ENCODE measurements at regions not wholly inside any gene's neighbourhood (a gene's known extent, or its start where the extent isn't known, plus 50 kb on each side); places are given as distances from the start of the nearest gene placed in this dataset.

- H3K27ac Mint-ChIP-seq = no peak overlapping the region
- no peaks in the 10 kb centered on the region for H3K27me3 Mint-ChIP-seq (ENCODE audit: low read depth)
- H3K4me3 Mint-ChIP-seq = no peak overlapping the region
- H3K36me3 Mint-ChIP-seq (ENCODE audit: low read depth) = no peaks in the 10 kb centered on the region
- ChIA-PET CTCF (no interaction called here), POLR2A (no interaction called here)
- peaks cover 19% of the 10 kb centered on the region for H3K9me3 Mint-ChIP-seq (ENCODE audit: insufficient read depth)
- DNase-seq (no peak), ATAC-seq (no peak)
- H3K4me1 Mint-ChIP-seq (ENCODE audit: low read depth) = no peaks in the 10 kb centered on the region
Observed at GRCh38 chr20:55782224-55782911, 223.0 kb downstream of the CBLN4 start.

DNA sequence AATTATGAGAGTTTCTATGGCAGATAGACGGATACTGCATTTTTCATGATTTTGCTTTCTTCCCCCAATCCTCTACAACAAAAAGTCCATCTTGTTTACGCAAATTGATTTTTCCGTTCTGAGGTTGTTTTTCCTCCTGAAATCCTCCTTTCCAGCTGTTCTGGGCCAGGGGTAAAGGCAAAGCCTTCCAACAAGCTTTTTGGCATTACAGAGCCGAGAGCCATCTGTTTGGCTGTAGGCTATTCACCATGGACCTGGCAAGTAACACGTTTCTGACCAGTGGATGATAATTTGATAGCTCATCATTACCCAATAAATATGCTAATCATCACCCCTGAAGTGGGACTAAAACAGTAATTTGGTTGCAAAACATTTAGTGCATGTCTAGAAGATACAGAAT, 226.5 kb downstream of the CBLN4 start:
- DNase-seq (no peak), ATAC-seq (no peak)
- ChIA-PET POLR2A (no interaction called here), CTCF (no interaction called here)
- no peaks in the 10 kb centered on the region for H3K27me3 Mint-ChIP-seq (ENCODE audit: low read depth)
- H3K27ac Mint-ChIP-seq = no peak overlapping the region
- H3K4me3 Mint-ChIP-seq = no peak overlapping the region
- H3K9me3 Mint-ChIP-seq (ENCODE audit: insufficient read depth) = peaks cover 18% of the 10 kb centered on the region
- H3K36me3 Mint-ChIP-seq (ENCODE audit: low read depth) = no peaks in the 10 kb centered on the region
- no peaks in the 10 kb centered on the region for H3K4me1 Mint-ChIP-seq (ENCODE audit: low read depth)

DNA sequence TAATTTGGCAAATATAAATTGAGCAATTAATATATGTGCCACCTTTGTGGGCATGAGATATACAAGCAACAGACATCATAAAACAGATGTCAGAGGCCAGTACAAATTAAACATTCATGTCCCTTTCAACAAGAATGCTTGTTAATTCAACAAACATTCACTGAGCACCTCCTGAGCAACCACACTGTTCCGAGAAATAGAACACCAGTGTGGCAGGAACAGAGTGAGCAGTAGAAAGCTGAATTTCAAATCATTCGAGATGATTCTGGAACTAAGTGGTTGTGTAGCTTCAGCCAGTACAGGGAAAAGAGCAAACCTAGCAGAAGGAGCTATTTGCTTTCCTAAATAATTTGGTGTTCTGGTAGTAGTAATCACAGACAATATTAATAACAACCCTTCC, 227.7 kb downstream of the CBLN4 start:
- peaks cover 18% of the 10 kb centered on the region for H3K9me3 Mint-ChIP-seq (ENCODE audit: insufficient read depth)
- ATAC-seq (no peak), DNase-seq (no peak)
- H3K27ac Mint-ChIP-seq = no peak overlapping the region
- no peaks in the 10 kb centered on the region for H3K36me3 Mint-ChIP-seq (ENCODE audit: low read depth)
- no peaks in the 10 kb centered on the region for H3K27me3 Mint-ChIP-seq (ENCODE audit: low read depth)
- H3K4me1 Mint-ChIP-seq (ENCODE audit: low read depth) = no peaks in the 10 kb centered on the region
- ChIA-PET CTCF (interaction anchor here (0.6 kb wide), 1 partner anchor 220 kb away, joined by 3 read pairs; no protein-coding TSS in a partner anchor), POLR2A (no interaction called here)
- H3K4me3 Mint-ChIP-seq = no peak overlapping the region

DNA sequence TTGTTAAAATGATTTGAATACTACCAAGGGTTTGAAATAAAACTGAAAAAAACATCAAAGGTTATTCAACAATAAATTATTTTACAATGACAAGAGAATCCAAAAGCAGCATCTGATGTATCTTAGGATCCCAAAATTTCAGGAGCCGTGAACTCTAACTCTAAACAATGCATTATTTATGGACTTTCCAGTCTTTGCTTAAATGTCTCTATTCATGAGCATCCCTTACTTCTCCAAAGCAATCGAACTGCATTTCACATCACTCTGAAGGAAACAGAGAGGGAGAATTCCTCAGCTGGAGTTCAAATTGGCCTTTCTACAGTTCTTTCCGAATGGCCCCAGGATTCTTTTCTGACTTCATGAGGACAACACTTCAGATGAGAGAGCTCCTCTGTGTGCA, 229.1 kb downstream of the CBLN4 start:
- Mint-ChIP-seq H3K4me1 (ENCODE audit: low read depth) (no peaks in the 10 kb centered on the region), H3K9me3 (ENCODE audit: insufficient read depth) (peaks cover 18% of the 10 kb centered on the region), H3K4me3 (no peak overlapping the region), H3K27ac (no peak overlapping the region), H3K27me3 (ENCODE audit: low read depth) (no peaks in the 10 kb centered on the region), H3K36me3 (ENCODE audit: low read depth) (no peaks in the 10 kb centered on the region)
- DNase-seq (no peak), ATAC-seq (no peak)
- CTCF ChIA-PET = no interaction called here
- POLR2A ChIA-PET = no interaction called here

- H3K4me3 Mint-ChIP-seq = no peak overlapping the region
- H3K27me3 Mint-ChIP-seq (ENCODE audit: low read depth) = no peaks in the 10 kb centered on the region
- H3K4me1 Mint-ChIP-seq (ENCODE audit: low read depth) = no peaks in the 10 kb centered on the region
- peaks cover 18% of the 10 kb centered on the region for H3K9me3 Mint-ChIP-seq (ENCODE audit: insufficient read depth)
- ATAC-seq (no peak), DNase-seq (no peak)
- ChIA-PET CTCF (no interaction called here), POLR2A (no interaction called here)
- H3K36me3 Mint-ChIP-seq (ENCODE audit: low read depth) = no peaks in the 10 kb centered on the region
- H3K27ac Mint-ChIP-seq = no peak overlapping the region
Observed at GRCh38 chr20:55774628-55775027, 230.7 kb downstream of the CBLN4 start.

DNA sequence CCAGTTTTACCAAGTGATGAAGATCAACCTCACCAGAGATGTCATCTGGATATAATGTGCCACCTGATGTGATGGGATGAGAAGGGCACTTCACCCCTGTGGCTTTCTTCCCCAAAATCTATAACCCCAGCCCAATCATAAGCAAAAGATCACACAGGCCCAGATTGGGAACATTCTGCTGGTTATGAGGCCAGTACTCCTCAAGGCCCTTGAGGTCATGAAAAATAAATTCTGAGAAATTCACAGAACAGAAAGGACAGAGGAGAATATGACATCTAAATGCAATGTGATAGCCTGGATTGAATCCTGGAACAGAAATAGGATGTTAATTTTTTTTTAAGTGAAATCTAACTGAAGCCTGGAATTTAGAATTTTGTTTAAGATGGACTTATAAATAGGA, 243.5 kb downstream of the CBLN4 start:
- Mint-ChIP-seq H3K27ac (no peak overlapping the region), H3K4me1 (ENCODE audit: low read depth) (no peaks in the 10 kb centered on the region), H3K4me3 (no peak overlapping the region), H3K36me3 (ENCODE audit: low read depth) (no peaks in the 10 kb centered on the region), H3K27me3 (ENCODE audit: low read depth) (no peaks in the 10 kb centered on the region), H3K9me3 (ENCODE audit: insufficient read depth) (peaks cover 15% of the 10 kb centered on the region)
- CTCF ChIA-PET = no interaction called here
- no peak for ATAC-seq
- DNase-seq = no peak
- POLR2A ChIA-PET = no interaction called here

GRCh38 chr20:55761100-55761499, 244.2 kb downstream of the CBLN4 start:
- Mint-ChIP-seq H3K4me1 (ENCODE audit: low read depth) (no peaks in the 10 kb centered on the region), H3K36me3 (ENCODE audit: low read depth) (no peaks in the 10 kb centered on the region), H3K9me3 (ENCODE audit: insufficient read depth) (peaks cover 15% of the 10 kb centered on the region), H3K27ac (no peak overlapping the region), H3K27me3 (ENCODE audit: low read depth) (no peaks in the 10 kb centered on the region), H3K4me3 (no peak overlapping the region)
- no peak for DNase-seq
- no peak for ATAC-seq
- CTCF ChIA-PET = no interaction called here
- POLR2A ChIA-PET = no interaction called here

GRCh38 chr20:55760586-55760985, 244.7 kb downstream of the CBLN4 start:
- H3K27ac Mint-ChIP-seq = no peak overlapping the region
- H3K36me3 Mint-ChIP-seq (ENCODE audit: low read depth) = no peaks in the 10 kb centered on the region
- CTCF ChIA-PET = no interaction called here
- no peak overlapping the region for H3K4me3 Mint-ChIP-seq
- POLR2A ChIA-PET = no interaction called here
- DNase-seq (no peak), ATAC-seq (no peak)
- no peaks in the 10 kb centered on the region for H3K4me1 Mint-ChIP-seq (ENCODE audit: low read depth)
- H3K9me3 Mint-ChIP-seq (ENCODE audit: insufficient read depth) = peaks cover 14% of the 10 kb centered on the region
- H3K27me3 Mint-ChIP-seq (ENCODE audit: low read depth) = no peaks in the 10 kb centered on the region

- H3K4me3 Mint-ChIP-seq = no peak overlapping the region
- H3K9me3 Mint-ChIP-seq (ENCODE audit: insufficient read depth) = no peaks in the 10 kb centered on the region
- no peaks in the 10 kb centered on the region for H3K27me3 Mint-ChIP-seq (ENCODE audit: low read depth)
- no peaks in the 10 kb centered on the region for H3K36me3 Mint-ChIP-seq (ENCODE audit: low read depth)
- no peak overlapping the region for H3K27ac Mint-ChIP-seq
- CTCF ChIA-PET = no interaction called here
- no peaks in the 10 kb centered on the region for H3K4me1 Mint-ChIP-seq (ENCODE audit: low read depth)
- ATAC-seq = no peak
- DNase-seq = no peak
- POLR2A ChIA-PET = no interaction called here
Observed at GRCh38 chr20:55755861-55756260, 249.5 kb downstream of the CBLN4 start.

DNA sequence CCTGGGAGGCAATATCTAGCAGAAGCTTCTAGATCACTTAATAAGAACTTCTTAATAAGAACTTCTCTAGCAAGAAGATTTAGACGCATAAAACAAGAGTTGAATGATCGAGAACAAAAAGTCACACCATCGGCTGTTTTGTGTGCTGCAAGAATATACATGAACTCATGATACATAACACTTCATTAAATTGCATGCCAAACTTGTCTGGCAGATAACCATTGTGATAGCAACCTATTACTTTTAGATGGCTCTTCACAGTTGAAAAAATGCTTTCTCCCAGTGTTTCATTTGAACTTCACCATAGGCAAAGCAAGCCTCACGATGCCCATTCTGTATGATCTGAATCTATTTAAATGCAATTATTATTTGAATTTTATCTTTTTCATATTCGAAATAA, 249.9 kb downstream of the CBLN4 start:
- Mint-ChIP-seq H3K27ac (no peak overlapping the region), H3K9me3 (ENCODE audit: insufficient read depth) (no peaks in the 10 kb centered on the region), H3K27me3 (ENCODE audit: low read depth) (no peaks in the 10 kb centered on the region), H3K4me3 (no peak overlapping the region), H3K4me1 (ENCODE audit: low read depth) (no peaks in the 10 kb centered on the region), H3K36me3 (ENCODE audit: low read depth) (no peaks in the 10 kb centered on the region)
- no peak for ATAC-seq
- no peak for DNase-seq
- ChIA-PET POLR2A (no interaction called here), CTCF (no interaction called here)

DNA sequence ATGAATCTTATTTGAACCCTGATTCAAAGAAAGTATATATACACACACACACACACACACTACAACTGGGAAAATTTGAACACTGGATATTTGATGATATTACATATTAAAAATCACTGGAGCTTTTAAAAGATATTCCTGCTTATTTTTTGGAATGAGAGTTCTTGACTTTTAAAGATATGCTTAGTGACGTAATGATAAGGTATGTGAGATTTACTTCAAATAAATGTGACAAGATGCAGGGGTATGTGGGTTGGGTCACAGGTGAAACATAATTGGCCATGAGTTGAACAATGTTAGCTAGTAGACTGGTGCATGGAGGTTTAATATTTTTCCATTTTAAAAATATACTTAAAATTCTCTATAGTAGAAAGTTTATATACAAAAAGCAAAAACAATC, 258.6 kb downstream of the CBLN4 start:
- Mint-ChIP-seq H3K4me1 (ENCODE audit: low read depth) (no peaks in the 10 kb centered on the region), H3K4me3 (no peak overlapping the region), H3K27me3 (ENCODE audit: low read depth) (no peaks in the 10 kb centered on the region), H3K27ac (no peak overlapping the region), H3K36me3 (ENCODE audit: low read depth) (no peaks in the 10 kb centered on the region), H3K9me3 (ENCODE audit: insufficient read depth) (no peaks in the 10 kb centered on the region)
- CTCF ChIA-PET = no interaction called here
- POLR2A ChIA-PET = no interaction called here
- DNase-seq = no peak
- ATAC-seq = no peak

DNA sequence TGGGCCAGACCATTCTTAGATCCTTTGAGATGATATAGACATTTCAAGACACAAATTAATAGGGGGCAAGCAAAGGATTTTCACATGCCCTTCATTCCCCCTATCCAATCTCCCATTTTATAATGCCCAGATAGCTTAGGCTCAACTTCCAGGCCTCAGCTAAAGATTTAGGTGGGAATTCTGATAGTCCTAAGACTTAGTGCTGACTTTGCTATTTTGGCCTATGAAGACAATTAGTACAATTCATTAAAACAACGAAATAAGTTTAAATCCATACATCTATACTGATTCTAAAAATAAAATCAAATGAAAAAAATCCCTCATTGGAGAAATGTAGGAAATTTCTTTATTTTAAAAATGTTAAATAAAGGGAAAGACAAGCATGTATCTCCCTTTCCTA, 259.5 kb downstream of the CBLN4 start:
- CTCF ChIA-PET = no interaction called here
- Mint-ChIP-seq H3K36me3 (ENCODE audit: low read depth) (no peaks in the 10 kb centered on the region), H3K27ac (no peak overlapping the region), H3K4me1 (ENCODE audit: low read depth) (no peaks in the 10 kb centered on the region), H3K4me3 (no peak overlapping the region), H3K9me3 (ENCODE audit: insufficient read depth) (no peaks in the 10 kb centered on the region), H3K27me3 (ENCODE audit: low read depth) (no peaks in the 10 kb centered on the region)
- ATAC-seq (no peak), DNase-seq (no peak)
- POLR2A ChIA-PET = no interaction called here

DNA sequence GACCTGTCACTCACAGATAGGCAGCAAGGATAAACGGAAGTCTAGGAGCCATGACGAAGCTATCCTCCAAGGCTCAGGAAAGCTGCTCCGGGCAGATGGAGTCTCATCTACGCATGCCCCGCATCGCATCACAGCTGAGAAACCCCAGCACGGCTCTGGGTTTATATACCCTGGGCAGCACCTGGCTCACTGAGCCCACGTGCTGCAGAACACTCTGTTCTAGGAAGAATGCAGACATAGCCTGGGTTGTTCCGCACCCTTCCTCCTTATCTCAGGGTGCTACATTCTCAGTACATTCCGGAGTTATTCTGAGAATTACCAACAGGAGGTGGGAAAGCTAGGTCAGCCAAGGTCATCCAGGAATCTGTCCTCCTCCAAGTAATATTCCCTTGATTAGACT, 260.4 kb downstream of the CBLN4 start:
- Mint-ChIP-seq H3K36me3 (ENCODE audit: low read depth) (no peaks in the 10 kb centered on the region), H3K4me1 (ENCODE audit: low read depth) (no peaks in the 10 kb centered on the region), H3K27ac (no peak overlapping the region), H3K4me3 (no peak overlapping the region), H3K27me3 (ENCODE audit: low read depth) (no peaks in the 10 kb centered on the region), H3K9me3 (ENCODE audit: insufficient read depth) (no peaks in the 10 kb centered on the region)
- CTCF ChIA-PET = no interaction called here
- no peak for ATAC-seq
- DNase-seq = no peak
- POLR2A ChIA-PET = no interaction called here

Measured in activated CD8-positive, alpha-beta T cell treated with anti-CD3 and anti-CD28 coated beads, Interleukin-2, amount 10 ng/mL, durations not matched to agents 7 days and 5 days (primary cell).